IMR-90 (cell line): ENCODE measurements at regions not wholly inside any gene's neighbourhood (a gene's known extent, or its start where the extent isn't known, plus 50 kb on each side); places are given as distances from the start of the nearest gene placed in this dataset.

Source experiments
- ATAC-seq: fragments of 200-7000 bp; cut with Tn5 transposase; 2 replicates; pipeline ENCODE4 v1.9.1; 2020; ENCODE audit warnings: low read depth, mild to moderate bottlenecking, moderate library complexity
- BruUV-seq: library from RNA; stranded (reverse); fragments of 400-500 nt; replicated peaks from 2 replicates; lab custom pipeline; 2021; lab: Mats Ljungman, UMichigan
- CTCF ChIA-PET: fragments of 300-600 bp; formaldehyde crosslinking; extraction: SDS; loops from one replicate; lab custom pipeline; 2021; ENCODE audit warnings: antibody characterized with exemption; lab: Yijun Ruan, JAX
- POLR2A ChIA-PET: fragments of 300-600 bp; sonication (Branson Sonifier 250); formaldehyde crosslinking; loops from one replicate; lab custom pipeline; 2022; ENCODE audit warnings: antibody characterized with exemption; ENCODE audit not compliant: unreplicated experiment; lab: Charles Lee
- DNase-seq: peaks from one replicate; pipeline ENCODE4 v3.0.0; 2013
- H2AFZ ChIP-seq: replicated peaks from 2 replicates; pipeline ENCODE3; 2013; ENCODE audit warnings: low read length, mild to moderate bottlenecking; ENCODE audit not compliant: poor library complexity
- H2AK5ac ChIP-seq: 2 replicates; pipeline ENCODE4 v1.6.1; 2013; ENCODE audit warnings: low read depth, low read length, inconsistent platforms
- H2AK9ac ChIP-seq: replicated peaks from 2 replicates; pipeline ENCODE3; 2013; ENCODE audit warnings: mild to moderate bottlenecking, low read depth, low read length, moderate library complexity; ENCODE audit not compliant: poor library complexity
- H2BK120ac ChIP-seq: 2 replicates; pipeline ENCODE4 v1.6.1; 2013; ENCODE audit warnings: low read depth, low read length, inconsistent platforms
- H2BK15ac ChIP-seq: 3 replicates; pipeline ENCODE4 v1.6.1; 2013; ENCODE audit warnings: low read depth, low read length, inconsistent platforms
- H2BK20ac ChIP-seq: 2 replicates; pipeline ENCODE4 v1.6.1; 2013; ENCODE audit warnings: low read depth, mild to moderate bottlenecking, inconsistent platforms, low read length, moderate library complexity
- H2BK5ac ChIP-seq: 2 replicates; pipeline ENCODE4 v1.6.1; 2013; ENCODE audit warnings: mild to moderate bottlenecking, low read depth, low read length, inconsistent platforms; ENCODE audit not compliant: poor library complexity, severe bottlenecking
- H3K14ac ChIP-seq: replicated peaks from 2 replicates; pipeline ENCODE4 v1.6.1; 2013; ENCODE audit warnings: low read depth, low read length, inconsistent platforms
- H3K18ac ChIP-seq: 2 replicates; pipeline ENCODE4 v1.6.1; 2013; ENCODE audit warnings: low read depth, low read length, control low read depth
- H3K23ac ChIP-seq: 2 replicates; pipeline ENCODE4 v1.6.1; 2013; ENCODE audit warnings: low read depth, low read length, inconsistent platforms
- H3K27ac ChIP-seq: 2 replicates; pipeline ENCODE4 v1.5.1; 2013; ENCODE audit warnings: mild to moderate bottlenecking, control low read depth, low read length; ENCODE audit not compliant: insufficient read depth
- H3K27me3 ChIP-seq: 2 replicates; pipeline ENCODE4 v1.6.1; 2013; ENCODE audit warnings: low read length; ENCODE audit not compliant: control insufficient read depth, insufficient read depth
- H3K36me3 ChIP-seq: 2 replicates; pipeline ENCODE4 v1.6.1; 2013; ENCODE audit warnings: low read length, mixed read lengths; ENCODE audit not compliant: control insufficient read depth, insufficient read depth
- H3K4ac ChIP-seq: 2 replicates; pipeline ENCODE4 v1.6.1; 2013; ENCODE audit warnings: low read depth, low read length, inconsistent platforms
- H3K4me1 ChIP-seq: 2 replicates; pipeline ENCODE4 v1.6.1; 2013; ENCODE audit warnings: low read length, mixed read lengths; ENCODE audit not compliant: control insufficient read depth, insufficient read depth
- H3K4me2 ChIP-seq: 2 replicates; pipeline ENCODE4 v1.6.1; 2013; ENCODE audit warnings: low read depth, mild to moderate bottlenecking, control low read depth, low read length, moderate library complexity
- H3K4me3 ChIP-seq: 2 replicates; pipeline ENCODE4 v1.5.1; 2013; ENCODE audit warnings: low read depth, mild to moderate bottlenecking, control low read depth, low read length, moderate library complexity; ENCODE audit not compliant: insufficient read depth
- H3K56ac ChIP-seq: 2 replicates; pipeline ENCODE4 v1.6.1; 2013; ENCODE audit warnings: low read length, inconsistent platforms; ENCODE audit not compliant: insufficient read depth; ENCODE audit errors: extremely low read depth
- H3K79me1 ChIP-seq, 2 experiments: 2 replicates each; pipeline ENCODE4 v1.6.1; 2013; ENCODE audit warnings: low read length in 2 of 2, inconsistent platforms in 1 of 2, low read depth in 1 of 2
- H3K9ac ChIP-seq: 2 replicates; pipeline ENCODE4 v1.6.1; 2013; ENCODE audit warnings: low read depth, low read length, control low read depth
- H3K9me1 ChIP-seq: 2 replicates; pipeline ENCODE4 v1.6.1; 2013; ENCODE audit warnings: low read length, inconsistent platforms; ENCODE audit not compliant: insufficient read depth
- H3K9me3 ChIP-seq: 2 replicates; pipeline ENCODE4 v1.6.1; 2013; ENCODE audit warnings: low read length; ENCODE audit not compliant: control insufficient read depth, insufficient read depth
- H4K20me1 ChIP-seq: 2 replicates; pipeline ENCODE4 v1.6.1; 2013; ENCODE audit warnings: low read length, inconsistent platforms; ENCODE audit not compliant: insufficient read depth
- H4K5ac ChIP-seq: 2 replicates; pipeline ENCODE4 v1.6.1; 2013; ENCODE audit warnings: mild to moderate bottlenecking, low read depth, low read length, control low read depth
- H4K8ac ChIP-seq, 2 experiments: 2 replicates each; pipeline ENCODE4 v1.6.1; 2013; ENCODE audit warnings: low read depth in 2 of 2, low read length in 2 of 2, control low read depth in 1 of 2, inconsistent platforms in 1 of 2
- H4K91ac ChIP-seq: 2 replicates; pipeline ENCODE4 v1.6.1; 2013; ENCODE audit warnings: low read depth, low read length, inconsistent platforms; ENCODE audit not compliant: insufficient read depth
- BHLHE40 ChIP-seq: fragments of 150-350 bp; IDR thresholded peaks from 2 replicates; pipeline ENCODE4 v1.6.1; 2016; ENCODE audit warnings: mild to moderate bottlenecking, low read depth, low read length
- CEBPB ChIP-seq: IDR thresholded peaks from 2 replicates; pipeline ENCODE4 v1.6.1; 2012; ENCODE audit warnings: low read depth, low read length, improper control_type of control experiment
- CHD1 ChIP-seq: IDR thresholded peaks from 2 replicates; pipeline ENCODE4 v1.6.1; 2012; ENCODE audit warnings: low read depth, low read length, improper control_type of control experiment
- CTCF ChIP-seq: conservative IDR thresholded peaks from 2 replicates; pipeline ENCODE4 v1.5.1; 2012; ENCODE audit warnings: mild to moderate bottlenecking, low read depth, low read length, improper control_type of control experiment
- ELK1 ChIP-seq: fragments of 150-350 bp; IDR thresholded peaks from 2 replicates; pipeline ENCODE4 v1.6.1; 2016; ENCODE audit warnings: low read depth, mild to moderate bottlenecking, low read length, moderate library complexity, borderline replicate concordance
- FOS ChIP-seq: fragments of 150-350 bp; IDR thresholded peaks from 2 replicates; pipeline ENCODE4 v1.6.1; 2016; ENCODE audit warnings: low read depth, low read length
- MAFK ChIP-seq: IDR thresholded peaks from 2 replicates; pipeline ENCODE4 v1.6.1; 2012; ENCODE audit warnings: low read depth, low read length, improper control_type of control experiment
- MXI1 ChIP-seq: IDR thresholded peaks from 2 replicates; pipeline ENCODE4 v1.6.1; 2012; ENCODE audit warnings: low read depth, mild to moderate bottlenecking, low read length, moderate library complexity, borderline replicate concordance
- NFE2L2 ChIP-seq: fragments of 150-350 bp; IDR thresholded peaks from 2 replicates; pipeline ENCODE4 v1.6.1; 2016; ENCODE audit warnings: low read depth, mild to moderate bottlenecking, low read length
- POLR2A ChIP-seq: IDR thresholded peaks from 2 replicates; pipeline ENCODE4 v1.6.1; 2012; ENCODE audit warnings: mild to moderate bottlenecking, low read depth, low read length
- RAD21 ChIP-seq: IDR thresholded peaks from 2 replicates; pipeline ENCODE4 v1.6.1; 2012; ENCODE audit warnings: low read length, improper control_type of control experiment
- RCOR1 ChIP-seq: IDR thresholded peaks from 2 replicates; pipeline ENCODE4 v1.6.1; 2012; ENCODE audit warnings: mild to moderate bottlenecking, low read length, improper control_type of control experiment; ENCODE audit not compliant: insufficient replicate concordance
- SMC3 ChIP-seq: fragments of 150-350 bp; IDR thresholded peaks from 2 replicates; pipeline ENCODE4 v1.6.1; 2016; ENCODE audit warnings: low read depth, mild to moderate bottlenecking, antibody characterized with exemption, low read length, moderate library complexity
- USF2 ChIP-seq: fragments of 150-350 bp; IDR thresholded peaks from 2 replicates; pipeline ENCODE4 v1.6.1; 2017; ENCODE audit warnings: mild to moderate bottlenecking, antibody characterized with exemption, low read length, low read depth
- whole genome bisulfite sequencing, 2 experiments: methylation state at CpG; one replicate each; pipeline versions ENCODE4 v1.1.5 to v1.1.7; 2013; ENCODE audit warnings: missing lambda C conversion rate in 2 of 2; ENCODE audit not compliant: insufficient read length in 1 of 2; ENCODE audit errors: extremely low coverage in 2 of 2; 5-methylcytosine and 5-hydroxymethylcytosine counted together
- dilution Hi-C: fragments of 300-500 bp; cut with HindIII; formaldehyde crosslinking; loops from one replicate; pipeline ENCODE4 v1.14.3; 2018; ENCODE audit warnings: low sequenced_read_pairs; ENCODE audit not compliant: unreplicated experiment
- in situ Hi-C: fragments of 300-500 bp; cut with MboI; formaldehyde crosslinking; loops from 3 replicates; pipeline ENCODE4 v1.14.3; 2019; ENCODE audit warnings: low sequenced_read_pairs, inconsistent platforms, mixed read lengths
- intact Hi-C: fragments of 100-400 bp; cut with micrococcal nuclease; formaldehyde crosslinking; loops from 2 replicates; pipeline ENCODE4 v1.10.0; 2022

- DNase-seq = no peak
- Histone ChIP-seq H2BK15ac (no peak overlapping the region), H2AFZ (no peak overlapping the region), H3K36me3 (no peaks in the 10 kb centered on the region), H4K5ac (no peak overlapping the region), H3K79me1 (no peaks in the 10 kb centered on the region), H4K8ac (no peak overlapping the region), H3K4me1 (no peaks in the 10 kb centered on the region), H3K9me1 (no peaks in the 10 kb centered on the region), H2BK5ac (no peak overlapping the region), H2BK20ac (no peak overlapping the region), H2BK120ac (no peak overlapping the region), H3K23ac (no peak overlapping the region), H2AK9ac (no peak overlapping the region), H4K91ac (no peak overlapping the region), H3K9ac (no peak overlapping the region), H3K18ac (no peak overlapping the region), H3K4me3 (no peak overlapping the region), H3K4ac (no peak overlapping the region), H3K27ac (no peak overlapping the region), H3K9me3 (no peaks in the 10 kb centered on the region), H4K20me1 (no peaks in the 10 kb centered on the region), H2AK5ac (no peak overlapping the region), H3K14ac (no peak overlapping the region), H3K27me3 (no peaks in the 10 kb centered on the region), H3K56ac (no peak overlapping the region), H3K4me2 (no peak overlapping the region)
- no CpG with 5 or more reads among the region's 8 CpGs for WGBS, 2 experiments
- no TSS peak for BruUV-seq
- no peak for TF ChIP-seq RCOR1
- TF ChIP-seq NFE2L2 = no peak
- TF ChIP-seq CHD1 = no peak
- TF ChIP-seq MXI1 = no peak
- no peak for TF ChIP-seq RAD21
- no peak for TF ChIP-seq FOS
- no peak for TF ChIP-seq ELK1
- TF ChIP-seq CTCF = no peak
- TF ChIP-seq CEBPB = no peak
- no peak for TF ChIP-seq BHLHE40
- TF ChIP-seq USF2 = no peak
- TF ChIP-seq SMC3 = no peak
- TF ChIP-seq POLR2A = no peak
- TF ChIP-seq MAFK = no peak
- CTCF ChIA-PET = no interaction called here
- no peak for ATAC-seq
- POLR2A ChIA-PET = no interaction called here
- in situ Hi-C loops = no loop called here
- dilution Hi-C loops = no loop called here
- intact Hi-C loops = no loop called here
Measured at GRCh38 chr2:83155826-83156225, 1303.3 kb downstream of the SUCLG1 start.
